ENCODE measurements at regions not wholly inside any gene's neighbourhood (a gene's known extent, or its start where the extent isn't known, plus 50 kb on each side); places are given as distances from the start of the nearest gene placed in this dataset.

DNA sequence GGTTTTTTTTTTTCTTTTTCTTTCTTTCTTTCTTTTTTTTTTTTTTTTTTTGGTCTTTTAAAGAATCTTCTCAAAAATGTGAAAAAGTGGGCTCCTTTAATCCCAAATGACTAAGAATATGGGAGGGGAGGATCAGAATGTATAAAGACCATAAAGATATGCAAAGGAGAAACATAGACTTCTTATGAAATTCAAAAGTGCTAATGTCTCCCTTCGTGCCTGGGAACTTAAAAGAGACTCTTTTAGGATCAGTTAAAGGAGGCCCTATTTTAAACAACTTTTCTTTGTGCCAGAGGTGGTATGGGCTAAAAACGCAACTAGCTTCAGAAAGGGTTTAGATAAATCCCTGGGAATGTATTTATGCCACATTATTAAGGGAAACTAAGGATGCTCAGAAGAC, 54.2 kb upstream of the KAZN start:
- no peak for DNase-seq

DNA sequence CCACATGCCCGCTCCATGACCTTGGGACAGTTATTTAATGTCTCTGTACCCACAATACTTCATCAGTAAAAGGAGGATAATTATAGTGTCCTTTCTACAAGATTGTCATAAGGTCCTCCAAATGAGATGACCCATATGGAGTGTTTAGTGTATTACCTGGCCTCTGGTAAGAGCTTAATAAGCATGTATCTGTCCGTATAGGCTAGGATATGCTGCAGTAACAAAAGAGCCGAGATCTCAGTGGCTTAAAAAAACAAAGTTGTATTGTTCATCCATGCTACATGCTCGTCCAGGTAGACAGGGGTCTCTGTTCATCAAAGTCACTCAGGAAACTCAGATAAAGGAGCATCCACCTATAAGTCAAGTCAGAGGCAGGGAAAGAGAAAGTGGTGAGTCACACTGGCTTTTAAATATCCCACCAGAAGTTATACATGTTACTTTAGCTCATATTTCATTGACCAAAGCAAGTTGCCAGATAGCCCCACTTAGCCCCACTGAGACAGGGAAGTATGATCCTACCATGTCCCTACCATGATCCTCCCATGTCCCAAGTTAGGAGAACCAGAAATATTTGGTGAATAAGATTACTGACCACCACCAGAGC, 53.0 kb upstream of the KAZN start:
- no peak for DNase-seq

DNA sequence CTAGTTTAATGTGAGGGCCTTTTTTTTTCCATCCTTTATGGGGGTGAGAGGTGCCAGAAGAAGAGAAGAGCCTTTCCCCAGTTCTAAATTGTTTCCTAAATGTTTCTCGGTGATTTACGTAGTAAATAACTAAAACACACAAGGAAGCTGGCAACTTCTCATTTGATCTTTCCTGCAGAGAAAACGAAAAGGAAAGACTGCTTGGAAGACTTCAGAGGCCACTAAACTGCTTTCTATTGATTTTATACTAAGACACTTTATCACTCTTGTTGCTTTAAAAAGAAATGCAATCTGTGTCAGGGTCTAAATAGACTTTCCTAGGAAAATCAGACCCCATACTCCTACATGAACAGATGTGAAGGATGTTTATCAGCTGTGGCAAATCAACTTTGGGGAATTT, 52.1 kb upstream of the KAZN start:
- no peak for DNase-seq
